Lower leg skin (tissue), 4 donors: ENCODE measurements at regions not wholly inside any gene's neighbourhood (a gene's known extent, or its start where the extent isn't known, plus 50 kb on each side); places are given as distances from the start of the nearest gene placed in this dataset.

Experiments
- DNase-seq, 2 donors: peaks; one replicate each; pipeline ENCODE4 v3.0.0-alpha.2; 2019; ENCODE audit warnings: low spot score in 2 of 2
- H3K4me3 ChIP-seq: fragments of 200-600 bp; sonication (generic); 2 replicates; pipeline ENCODE4 v1.5.1; 2017; ENCODE audit warnings: mild to moderate bottlenecking, low read depth; ENCODE audit not compliant: poor library complexity, severe bottlenecking
- CTCF ChIP-seq, 3 donors: fragments of 450-650 bp; IDR thresholded peaks; one replicate each; pipeline ENCODE4 v1.5.1; 2016; ENCODE audit warnings: antibody characterized with exemption in 3 of 3, mild to moderate bottlenecking in 3 of 3, moderate library complexity in 2 of 3
- POLR2A ChIP-seq, 2 donors: fragments of 450-650 bp; IDR thresholded peaks; one replicate each; pipeline ENCODE4 v1.6.1; 2016 to 2017; ENCODE audit warnings: antibody characterized with exemption in 2 of 2, mild to moderate bottlenecking in 1 of 2, moderate library complexity in 1 of 2
- WGBS, 2 donors: methylation state at CpG; one replicate each; pipeline ENCODE4 v1.1.5; 2018; 5-methylcytosine and 5-hydroxymethylcytosine counted together
- intact Hi-C: fragments of 100-400 bp; cut with DNase I; formaldehyde crosslinking; loops from one replicate; pipeline ENCODE4 v1.15.0; 2023; ENCODE audit warnings: low total_unique reads

GRCh38 chr19:30719189-30719998 lies 347.2 kb downstream of the ZNF536 start:
- TF ChIP-seq POLR2A (IDR thresholded peaks at IDR 0.05) (no peak), CTCF (IDR thresholded peaks at IDR 0.05) (no peak)
- intact Hi-C loops = no loop called here
- 1% methylated on average over 41 to 54 of the region's 54 CpGs for WGBS, 2 donors
- H3K4me3 ChIP-seq = peak overlapping the region; percentile 47
- peak in 1 of 2 donors; percentile 87 for DNase-seq

DNA sequence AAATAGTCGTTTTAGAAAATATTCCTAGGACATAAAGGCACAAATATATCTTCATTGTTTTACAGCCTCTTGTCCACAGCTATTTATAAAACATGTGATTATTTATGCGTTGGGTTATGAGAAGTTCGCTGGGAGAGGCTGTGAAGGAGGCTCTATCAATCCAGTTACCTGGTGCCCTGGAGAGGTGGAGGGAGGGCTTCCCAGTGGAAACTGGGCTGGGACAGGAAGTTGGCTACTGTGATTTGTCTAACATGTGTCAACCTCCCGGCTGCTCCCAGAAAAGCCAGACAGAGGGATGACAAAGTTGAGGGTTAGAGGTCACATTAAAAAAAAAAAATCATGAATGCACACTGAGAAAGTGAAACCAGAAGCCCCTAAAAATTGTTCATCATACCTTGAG lies 346.5 kb downstream of the ZNF536 start:
- 17% methylated on average over 4 of the region's 4 CpGs for WGBS, 2 donors
- no peak overlapping the region for H3K4me3 ChIP-seq
- intact Hi-C loops = no loop called here
- DNase-seq = peak in 1 of 2 donors; percentile 78
- TF ChIP-seq POLR2A (IDR thresholded peaks at IDR 0.05) = no peak
- no peak for TF ChIP-seq CTCF (IDR thresholded peaks at IDR 0.05)

GRCh38 chr19:30718014-30718413 lies 345.8 kb downstream of the ZNF536 start:
- no peak for DNase-seq
- WGBS, 2 donors = 81 to 85% methylated on average over 2 of the region's 2 CpGs
- intact Hi-C loops = no loop called here
- TF ChIP-seq CTCF (IDR thresholded peaks at IDR 0.05) (no peak), POLR2A (IDR thresholded peaks at IDR 0.05) (no peak)
- H3K4me3 ChIP-seq = no peak overlapping the region

- DNase-seq = peak in 1 of 2 donors; percentile 68
- intact Hi-C loops = no loop called here
- WGBS, 2 donors = 86 to 91% methylated on average over 5 of the region's 5 CpGs
These were observed 345.2 kb downstream of the ZNF536 start for GRCh38 chr19:30717381-30717780.

GRCh38 chr19:30712431-30713337 lies 340.5 kb downstream of the ZNF536 start:
- no peak for DNase-seq
- TF ChIP-seq POLR2A (IDR thresholded peaks at IDR 0.05) (no peak), CTCF (IDR thresholded peaks at IDR 0.05) (no peak)
- H3K4me3 ChIP-seq = no peak overlapping the region
- intact Hi-C loops = no loop called here
- WGBS, 2 donors = 56 to 72% methylated on average over 7 of the region's 7 CpGs

More at GRCh38 chr19:30717381-30717780, 345.2 kb downstream of the ZNF536 start:
- H3K4me3 ChIP-seq = no peak overlapping the region
- no peak for TF ChIP-seq POLR2A (IDR thresholded peaks at IDR 0.05)
- TF ChIP-seq CTCF (IDR thresholded peaks at IDR 0.05) = no peak
